HG03064 (cell line): ENCODE measurements at regions not wholly inside any gene's neighbourhood (a gene's known extent, or its start where the extent isn't known, plus 50 kb on each side); places are given as distances from the start of the nearest gene placed in this dataset.
A peak's percentile ranks its signal among the peaks of the same experiment; 100 is the strongest.
"Not testable (repeated sequence)": the region's sequence is repeated elsewhere in the genome, so short reads cannot be mapped to it uniquely, and the experiment has no call there.

Experiments used
- ATAC-seq: cut with Tn5 transposase; IDR thresholded peaks from one replicate; pipeline ENCODE4 v1.9.1; 2021; ENCODE audit warnings: low read depth; ENCODE audit not compliant: unreplicated experiment

DNA sequence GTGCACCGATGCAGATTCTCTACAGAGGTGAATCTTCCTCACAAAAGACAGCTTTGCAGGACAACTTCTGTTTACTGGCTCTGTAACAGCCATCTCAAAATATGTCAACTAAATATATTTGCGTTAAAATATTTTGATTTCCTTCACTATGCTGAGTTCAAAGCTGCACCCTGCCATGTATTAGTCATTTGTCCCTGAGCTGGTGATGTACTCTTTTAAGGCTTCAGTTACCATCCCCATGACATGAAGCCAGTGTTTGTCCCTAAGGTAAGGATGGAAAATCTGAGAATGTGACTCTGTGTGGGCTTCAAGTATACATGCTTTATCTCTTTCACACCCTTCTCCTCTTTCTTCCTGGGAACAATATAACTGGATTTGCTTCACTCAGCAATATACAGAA lies 70.2 kb upstream of the BTG3 start:
- ATAC-seq: no peak

- peak; percentile 76 for ATAC-seq
Measured at GRCh38 chr21:17679002-17679600, 66.4 kb upstream of the BTG3 start.

- ATAC-seq: not testable (repeated sequence)
Measured at GRCh38 chr21:17676930-17677329, 64.2 kb upstream of the BTG3 start.

DNA sequence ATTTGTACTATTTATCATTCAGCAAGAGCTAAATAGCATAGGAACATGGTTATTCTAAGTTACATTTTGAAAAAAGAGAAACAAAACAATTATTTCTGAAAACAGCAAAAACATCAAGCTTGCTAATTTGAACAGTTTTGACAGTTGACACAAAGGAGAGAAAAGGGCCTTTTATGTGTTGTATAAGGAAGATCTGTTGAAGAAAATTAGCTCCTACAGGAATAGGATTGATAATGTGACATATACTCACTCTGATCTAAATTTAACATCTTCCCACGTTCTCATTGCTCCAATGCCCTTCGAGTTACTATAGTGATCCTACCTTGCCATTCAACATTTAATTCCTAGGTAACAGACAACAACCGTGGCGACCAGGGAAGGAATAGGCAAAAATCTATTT lies 61.4 kb upstream of the BTG3 start:
- ATAC-seq: no peak

DNA sequence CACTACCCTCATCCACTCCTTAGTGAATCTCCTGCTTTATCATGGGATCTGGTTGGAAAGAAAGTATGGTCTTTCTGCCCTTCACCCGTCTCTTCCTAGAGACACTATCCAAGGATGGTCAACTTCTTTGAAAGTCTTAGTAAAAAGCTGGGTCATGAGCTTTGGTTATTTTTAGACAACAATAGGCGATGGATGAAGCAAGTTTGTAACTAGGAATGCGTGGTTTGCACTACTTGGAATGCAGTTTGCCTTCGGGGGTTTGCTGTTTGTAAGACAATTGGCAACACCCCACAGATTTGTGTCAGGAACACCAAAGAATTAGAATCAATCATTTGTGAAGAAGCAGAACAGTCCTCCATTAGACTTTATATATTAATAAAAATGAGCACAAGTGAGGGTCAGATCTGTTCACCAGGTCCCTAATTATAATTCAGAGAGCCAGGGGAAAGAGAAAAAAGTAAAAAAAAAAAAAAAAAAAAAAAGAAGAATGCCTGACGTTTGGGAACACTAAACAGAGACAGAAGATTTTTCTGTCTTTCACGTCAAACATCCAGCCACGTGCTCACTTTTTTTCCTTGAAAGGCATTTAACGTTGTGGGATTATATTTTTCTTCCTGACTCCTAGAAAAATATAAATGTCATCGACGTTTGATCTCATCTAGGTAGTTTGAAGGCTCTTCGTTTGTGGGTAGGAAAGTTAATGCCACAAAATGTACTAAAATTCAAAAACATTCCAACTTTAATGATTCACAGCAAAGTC lies 60.7 kb upstream of the BTG3 start:
- ATAC-seq: no peak

DNA sequence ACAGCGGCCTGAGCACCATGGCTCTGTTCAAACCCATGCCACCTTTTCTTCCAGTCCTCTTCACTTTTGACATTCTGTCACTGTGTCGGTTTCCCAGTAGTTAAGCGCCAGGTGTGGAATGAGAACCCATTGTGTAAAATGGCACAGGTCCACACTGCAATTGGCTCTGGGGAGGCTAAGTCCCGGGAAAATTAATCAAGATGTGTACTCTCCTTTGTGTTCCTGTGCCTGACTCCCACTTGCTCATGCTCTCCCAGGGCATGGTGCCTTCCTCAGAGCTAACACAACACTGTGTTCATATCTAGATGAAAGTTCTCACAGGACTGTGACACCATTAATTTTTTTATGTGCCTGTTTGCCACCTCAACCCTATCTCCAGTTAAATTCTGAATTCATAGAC lies 59.0 kb upstream of the BTG3 start:
- ATAC-seq: no peak

GRCh38 chr21:17668479-17669140 lies 55.9 kb upstream of the BTG3 start:
- no peak for ATAC-seq

GRCh38 chr21:17667256-17667655 lies 54.6 kb upstream of the BTG3 start:
- no peak for ATAC-seq
